Mucosa of stomach (tissue), 1 donor: ENCODE measurements at regions not wholly inside any gene's neighbourhood (a gene's known extent, or its start where the extent isn't known, plus 50 kb on each side); places are given as distances from the start of the nearest gene placed in this dataset.

Experiments
- H3K27me3 ChIP-seq: one replicate; pipeline ENCODE4 v1.7.0; 2013; ENCODE audit warnings: mild to moderate bottlenecking, low read length; ENCODE audit not compliant: control insufficient read depth, insufficient read depth
- H3K36me3 ChIP-seq: one replicate; pipeline ENCODE4 v1.7.0; 2013; ENCODE audit warnings: low read length; ENCODE audit not compliant: control insufficient read depth, insufficient read depth
- H3K4me1 ChIP-seq: one replicate; pipeline ENCODE4 v1.7.0; 2013; ENCODE audit warnings: mild to moderate bottlenecking, low read length; ENCODE audit not compliant: control insufficient read depth, insufficient read depth
- H3K4me3 ChIP-seq: one replicate; pipeline ENCODE4 v1.7.0; 2013; ENCODE audit warnings: low read length
- H3K9ac ChIP-seq: one replicate; pipeline ENCODE4 v1.7.0; 2013; ENCODE audit warnings: mild to moderate bottlenecking, low read length, moderate library complexity
- H3K9me3 ChIP-seq: one replicate; pipeline ENCODE4 v1.7.0; 2013; ENCODE audit warnings: mild to moderate bottlenecking, low read length, moderate library complexity; ENCODE audit not compliant: control insufficient read depth
- donor health status: Pancreatic carcinoma.

GRCh38 chrX:128365492-128365891, 313.3 kb upstream of the ACTRT1 start:
- Histone ChIP-seq H3K36me3 (no peaks in the 10 kb centered on the region), H3K4me3 (no peak overlapping the region), H3K9me3 (no peaks in the 10 kb centered on the region), H3K27me3 (no peaks in the 10 kb centered on the region), H3K9ac (no peak overlapping the region), H3K4me1 (no peaks in the 10 kb centered on the region)

GRCh38 chrX:128335671-128336070, 283.5 kb upstream of the ACTRT1 start:
- H3K9me3 ChIP-seq, result no peaks in the 10 kb centered on the region
- H3K4me3 ChIP-seq, result no peak overlapping the region
- H3K27me3 ChIP-seq, result no peaks in the 10 kb centered on the region
- no peaks in the 10 kb centered on the region for H3K36me3 ChIP-seq
- H3K4me1 ChIP-seq, result no peaks in the 10 kb centered on the region
- H3K9ac ChIP-seq, result no peak overlapping the region

DNA sequence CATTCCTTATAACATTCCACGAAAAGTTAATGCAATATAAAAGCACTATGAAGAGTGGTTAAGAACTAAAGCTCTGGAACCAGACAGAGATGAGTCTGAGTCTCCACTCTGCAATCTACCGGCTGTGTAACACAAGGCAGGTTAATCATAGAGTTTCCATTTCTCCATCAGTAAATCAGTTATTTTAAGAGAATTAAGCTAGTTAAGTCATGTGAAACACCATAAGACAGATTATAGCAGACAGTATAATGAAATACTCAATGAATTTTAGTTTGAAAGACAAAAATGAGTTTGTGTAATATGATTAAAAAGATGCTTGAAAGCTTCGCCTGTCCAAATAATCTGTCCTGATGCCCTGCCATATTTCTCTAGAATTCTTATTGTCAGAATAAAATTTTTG, 282.6 kb upstream of the ACTRT1 start:
- Histone ChIP-seq H3K9me3 (no peaks in the 10 kb centered on the region), H3K4me3 (no peak overlapping the region), H3K36me3 (no peaks in the 10 kb centered on the region), H3K9ac (no peak overlapping the region), H3K4me1 (no peaks in the 10 kb centered on the region), H3K27me3 (no peaks in the 10 kb centered on the region)

- Histone ChIP-seq H3K9me3 (no peaks in the 10 kb centered on the region), H3K27me3 (no peaks in the 10 kb centered on the region), H3K9ac (no peak overlapping the region), H3K36me3 (no peaks in the 10 kb centered on the region), H3K4me1 (no peaks in the 10 kb centered on the region), H3K4me3 (no peak overlapping the region)
Observed at GRCh38 chrX:128310912-128311311, 258.7 kb upstream of the ACTRT1 start.

DNA sequence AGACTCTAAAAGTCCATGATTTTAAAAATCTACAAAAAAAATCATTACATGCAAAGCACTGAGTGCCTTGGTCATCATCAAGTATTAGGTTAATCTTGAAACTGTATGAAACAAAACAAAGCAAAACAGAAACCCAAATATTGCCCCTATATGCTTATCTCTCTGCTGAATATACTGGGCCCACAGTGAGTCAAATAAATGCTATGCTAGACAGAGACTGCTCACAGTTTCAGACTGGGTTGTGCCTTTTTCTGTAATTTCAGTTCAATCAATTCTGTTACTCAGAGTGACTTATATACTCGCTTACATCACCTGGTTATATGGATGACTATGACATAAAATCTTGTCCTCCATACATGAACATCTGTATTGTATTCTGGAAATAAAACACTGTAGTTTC, 257.1 kb upstream of the ACTRT1 start:
- H3K4me1 ChIP-seq, result no peaks in the 10 kb centered on the region
- H3K9ac ChIP-seq, result no peak overlapping the region
- H3K36me3 ChIP-seq, result no peaks in the 10 kb centered on the region
- no peaks in the 10 kb centered on the region for H3K27me3 ChIP-seq
- no peak overlapping the region for H3K4me3 ChIP-seq
- H3K9me3 ChIP-seq, result no peaks in the 10 kb centered on the region

GRCh38 chrX:128294198-128294597, 242.0 kb upstream of the ACTRT1 start:
- Histone ChIP-seq H3K9ac (no peak overlapping the region), H3K27me3 (no peaks in the 10 kb centered on the region), H3K4me3 (no peak overlapping the region)

GRCh38 chrX:128287693-128288092, 235.5 kb upstream of the ACTRT1 start:
- no peaks in the 10 kb centered on the region for H3K36me3 ChIP-seq
- no peak overlapping the region for H3K9ac ChIP-seq
- no peaks in the 10 kb centered on the region for H3K27me3 ChIP-seq
- H3K4me3 ChIP-seq, result no peak overlapping the region
- H3K9me3 ChIP-seq, result no peaks in the 10 kb centered on the region
- no peaks in the 10 kb centered on the region for H3K4me1 ChIP-seq

More at GRCh38 chrX:128294198-128294597, 242.0 kb upstream of the ACTRT1 start:
- H3K4me1 ChIP-seq, result no peaks in the 10 kb centered on the region
- no peaks in the 10 kb centered on the region for H3K9me3 ChIP-seq
- H3K36me3 ChIP-seq, result no peaks in the 10 kb centered on the region

DNA sequence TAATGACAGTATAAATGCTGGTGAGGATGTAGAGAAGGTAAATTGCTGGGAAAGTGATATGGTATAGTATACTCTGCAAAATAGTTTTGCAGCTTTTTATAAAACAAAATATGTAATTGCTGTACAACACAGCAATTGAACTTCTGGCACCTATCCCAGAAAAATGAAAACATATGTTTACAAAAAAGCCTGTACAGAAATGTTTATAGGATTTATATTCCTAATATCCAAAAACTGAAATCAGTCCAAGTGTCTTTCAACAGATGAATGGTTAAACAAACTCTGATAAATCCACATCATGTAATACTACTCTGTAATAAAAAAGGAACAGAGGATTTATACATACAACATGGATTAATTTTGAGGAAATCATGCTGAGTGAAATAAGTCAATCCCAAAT, 198.4 kb upstream of the ACTRT1 start:
- H3K9me3 ChIP-seq, result no peaks in the 10 kb centered on the region
- no peaks in the 10 kb centered on the region for H3K27me3 ChIP-seq
- no peak overlapping the region for H3K9ac ChIP-seq
- no peaks in the 10 kb centered on the region for H3K4me1 ChIP-seq
- H3K4me3 ChIP-seq, result no peak overlapping the region
- no peaks in the 10 kb centered on the region for H3K36me3 ChIP-seq

- Histone ChIP-seq H3K9ac (no peak overlapping the region), H3K4me1 (no peaks in the 10 kb centered on the region), H3K27me3 (no peaks in the 10 kb centered on the region), H3K36me3 (no peaks in the 10 kb centered on the region), H3K9me3 (no peaks in the 10 kb centered on the region), H3K4me3 (no peak overlapping the region)
Observed at GRCh38 chrX:128216364-128216763, 164.2 kb upstream of the ACTRT1 start.

DNA sequence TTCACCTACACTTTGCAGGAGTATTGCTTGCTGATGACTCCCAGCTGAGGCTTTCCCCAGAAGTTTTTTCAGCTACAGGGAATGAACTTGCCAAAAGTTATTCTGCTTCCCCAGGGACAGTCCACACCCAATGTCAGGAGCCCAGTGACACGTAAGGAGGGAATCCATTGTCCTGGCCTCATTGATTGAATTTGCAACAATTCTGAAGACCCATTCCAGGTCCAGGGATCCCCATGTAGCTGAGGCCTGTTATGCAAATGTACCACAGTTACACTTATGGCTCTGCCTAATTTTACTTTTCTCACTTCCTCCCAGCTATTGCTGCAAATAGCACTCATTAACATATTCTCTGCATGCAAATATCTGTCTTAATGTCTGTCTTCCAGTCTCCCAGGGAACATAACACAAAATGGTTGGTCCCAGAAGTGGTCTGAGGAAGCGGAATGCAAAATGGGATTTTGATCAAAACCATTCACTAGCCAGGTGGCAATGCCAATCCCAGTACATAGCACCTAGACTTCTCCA, 113.7 kb upstream of the ACTRT1 start:
- no peaks in the 10 kb centered on the region for H3K9me3 ChIP-seq
- H3K27me3 ChIP-seq, result no peaks in the 10 kb centered on the region

GRCh38 chrX:128156204-128156603, 104.0 kb upstream of the ACTRT1 start:
- no peaks in the 10 kb centered on the region for H3K9me3 ChIP-seq
- no peak overlapping the region for H3K4me3 ChIP-seq
- H3K36me3 ChIP-seq, result no peaks in the 10 kb centered on the region
- no peak overlapping the region for H3K9ac ChIP-seq
- no peaks in the 10 kb centered on the region for H3K4me1 ChIP-seq
- no peaks in the 10 kb centered on the region for H3K27me3 ChIP-seq

More for the DNA sequence above, 113.7 kb upstream of the ACTRT1 start:
- Histone ChIP-seq H3K4me1 (no peaks in the 10 kb centered on the region), H3K4me3 (no peak overlapping the region), H3K9ac (no peak overlapping the region), H3K36me3 (no peaks in the 10 kb centered on the region)

DNA sequence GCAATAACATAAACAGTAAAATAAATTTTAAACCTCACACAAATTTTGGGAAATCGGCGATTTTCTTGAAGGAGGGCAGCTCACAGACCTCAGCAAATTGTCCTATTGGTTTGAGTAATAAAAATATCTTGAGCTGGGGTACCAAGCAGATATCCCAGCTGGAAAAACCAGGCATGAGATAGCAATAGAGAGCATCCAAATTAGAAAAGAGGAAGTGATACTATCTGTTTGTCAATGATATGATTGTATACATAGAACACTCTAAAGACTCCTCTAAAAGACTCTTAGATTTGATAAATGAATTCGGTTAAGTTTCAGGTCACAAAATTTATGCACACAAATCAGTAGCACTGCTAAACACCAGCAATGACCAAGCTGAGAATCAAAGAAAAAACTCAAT, 90.5 kb upstream of the ACTRT1 start:
- Histone ChIP-seq H3K9me3 (no peaks in the 10 kb centered on the region), H3K4me1 (no peaks in the 10 kb centered on the region), H3K9ac (no peak overlapping the region), H3K27me3 (no peaks in the 10 kb centered on the region), H3K36me3 (no peaks in the 10 kb centered on the region), H3K4me3 (no peak overlapping the region)

- no peaks in the 10 kb centered on the region for H3K4me1 ChIP-seq
- H3K36me3 ChIP-seq, result no peaks in the 10 kb centered on the region
- no peaks in the 10 kb centered on the region for H3K9me3 ChIP-seq
- H3K4me3 ChIP-seq, result no peak overlapping the region
- no peaks in the 10 kb centered on the region for H3K27me3 ChIP-seq
- H3K9ac ChIP-seq, result no peak overlapping the region
Observed at GRCh38 chrX:128106630-128107029, 54.4 kb upstream of the ACTRT1 start.
